WERI-Rb-1 (cell line): ENCODE measurements at regions not wholly inside any gene's neighbourhood (a gene's known extent, or its start where the extent isn't known, plus 50 kb on each side); places are given as distances from the start of the nearest gene placed in this dataset.

Experiments used
- DNase-seq: peaks from one replicate; pipeline ENCODE4 v3.0.0-alpha.2; 2020
- H3K27ac ChIP-seq: fragments of 250-450 bp; sonication (Bioruptor Pico); 2 replicates; pipeline ENCODE4 v1.5.1; 2020; ENCODE audit warnings: mild to moderate bottlenecking, moderate library complexity
- H3K27me3 ChIP-seq: fragments of 250-450 bp; sonication (Bioruptor Pico); 2 replicates; pipeline ENCODE4 v1.5.1; 2021; ENCODE audit warnings: mild to moderate bottlenecking, low read depth, moderate library complexity; ENCODE audit not compliant: insufficient read depth, severe bottlenecking
- H3K36me3 ChIP-seq: fragments of 250-450 bp; sonication (Bioruptor Pico); 2 replicates; pipeline ENCODE4 v1.5.1; 2020; ENCODE audit warnings: mild to moderate bottlenecking, moderate library complexity
- H3K4me3 ChIP-seq: 2 replicates; pipeline ENCODE4 v1.5.1; 2011; ENCODE audit warnings: low read depth, mild to moderate bottlenecking, control low read depth, low read length
- H3K9me3 ChIP-seq: fragments of 250-450 bp; sonication (Bioruptor Pico); 2 replicates; pipeline ENCODE4 v1.5.1; 2021; ENCODE audit warnings: mild to moderate bottlenecking, moderate library complexity; ENCODE audit not compliant: severe bottlenecking
- CTCF ChIP-seq: IDR thresholded peaks from 2 replicates; pipeline ENCODE4 v1.5.1; 2011; ENCODE audit warnings: low read depth, mild to moderate bottlenecking, control low read depth, inconsistent platforms, low read length

GRCh38 chr1:187787736-187788135 lies 959.0 kb downstream of the PLA2G4A start:
- Histone ChIP-seq H3K27me3 (no peaks in the 10 kb centered on the region), H3K4me3 (no peak overlapping the region), H3K36me3 (no peaks in the 10 kb centered on the region), H3K9me3 (no peaks in the 10 kb centered on the region), H3K27ac (no peak overlapping the region)
- TF ChIP-seq CTCF = no peak
- peak; percentile 5 for DNase-seq

- H3K27ac ChIP-seq = no peak overlapping the region
- no peak overlapping the region for H3K4me3 ChIP-seq
- H3K9me3 ChIP-seq = no peaks in the 10 kb centered on the region
- no peak for TF ChIP-seq CTCF
- H3K36me3 ChIP-seq = no peaks in the 10 kb centered on the region
- peak; percentile 10 for DNase-seq
- no peaks in the 10 kb centered on the region for H3K27me3 ChIP-seq
Measured at GRCh38 chr1:187788718-187789117, 960.0 kb downstream of the PLA2G4A start.

GRCh38 chr1:187790724-187791123 lies 962.0 kb downstream of the PLA2G4A start:
- H3K27me3 ChIP-seq = no peaks in the 10 kb centered on the region
- no peak overlapping the region for H3K4me3 ChIP-seq
- H3K36me3 ChIP-seq = no peaks in the 10 kb centered on the region
- DNase-seq = no peak
- H3K9me3 ChIP-seq = no peaks in the 10 kb centered on the region
- no peak overlapping the region for H3K27ac ChIP-seq
- TF ChIP-seq CTCF = no peak

GRCh38 chr1:187794561-187794960 lies 965.8 kb downstream of the PLA2G4A start:
- no peak for DNase-seq
- no peak overlapping the region for H3K4me3 ChIP-seq
- no peak for TF ChIP-seq CTCF
- no peaks in the 10 kb centered on the region for H3K9me3 ChIP-seq
- no peaks in the 10 kb centered on the region for H3K27me3 ChIP-seq
- H3K36me3 ChIP-seq = no peaks in the 10 kb centered on the region
- H3K27ac ChIP-seq = no peak overlapping the region

GRCh38 chr1:187809549-187809948 lies 980.8 kb downstream of the PLA2G4A start:
- no peak overlapping the region for H3K4me3 ChIP-seq
- DNase-seq = no peak
- H3K27me3 ChIP-seq = no peaks in the 10 kb centered on the region
- no peak for TF ChIP-seq CTCF
- H3K9me3 ChIP-seq = no peaks in the 10 kb centered on the region
- H3K36me3 ChIP-seq = no peaks in the 10 kb centered on the region
- H3K27ac ChIP-seq = no peak overlapping the region

GRCh38 chr1:187816646-187817045 lies 987.9 kb downstream of the PLA2G4A start:
- Histone ChIP-seq H3K9me3 (no peaks in the 10 kb centered on the region), H3K4me3 (no peak overlapping the region), H3K36me3 (no peaks in the 10 kb centered on the region), H3K27ac (no peak overlapping the region), H3K27me3 (no peaks in the 10 kb centered on the region)
- TF ChIP-seq CTCF = no peak
- DNase-seq = no peak
